Epidermal melanocyte (primary cell): ENCODE measurements at regions not wholly inside any gene's neighbourhood (a gene's known extent, or its start where the extent isn't known, plus 50 kb on each side); places are given as distances from the start of the nearest gene placed in this dataset.
"Not testable (repeated sequence)": the region's sequence is repeated elsewhere in the genome, so short reads cannot be mapped to it uniquely, and the experiment has no call there.

Source experiments
- DNase-seq: peaks from one replicate; pipeline ENCODE4 v3.0.0; 2011; ENCODE audit warnings: low spot score; ENCODE audit not compliant: insufficient read length

- DNase-seq: no peak
These were observed 147.7 kb downstream of the COG6 start for GRCh38 chr13:39803156-39803555.

- DNase-seq: no peak
These were observed 148.4 kb downstream of the COG6 start for GRCh38 chr13:39803851-39804250.

DNA sequence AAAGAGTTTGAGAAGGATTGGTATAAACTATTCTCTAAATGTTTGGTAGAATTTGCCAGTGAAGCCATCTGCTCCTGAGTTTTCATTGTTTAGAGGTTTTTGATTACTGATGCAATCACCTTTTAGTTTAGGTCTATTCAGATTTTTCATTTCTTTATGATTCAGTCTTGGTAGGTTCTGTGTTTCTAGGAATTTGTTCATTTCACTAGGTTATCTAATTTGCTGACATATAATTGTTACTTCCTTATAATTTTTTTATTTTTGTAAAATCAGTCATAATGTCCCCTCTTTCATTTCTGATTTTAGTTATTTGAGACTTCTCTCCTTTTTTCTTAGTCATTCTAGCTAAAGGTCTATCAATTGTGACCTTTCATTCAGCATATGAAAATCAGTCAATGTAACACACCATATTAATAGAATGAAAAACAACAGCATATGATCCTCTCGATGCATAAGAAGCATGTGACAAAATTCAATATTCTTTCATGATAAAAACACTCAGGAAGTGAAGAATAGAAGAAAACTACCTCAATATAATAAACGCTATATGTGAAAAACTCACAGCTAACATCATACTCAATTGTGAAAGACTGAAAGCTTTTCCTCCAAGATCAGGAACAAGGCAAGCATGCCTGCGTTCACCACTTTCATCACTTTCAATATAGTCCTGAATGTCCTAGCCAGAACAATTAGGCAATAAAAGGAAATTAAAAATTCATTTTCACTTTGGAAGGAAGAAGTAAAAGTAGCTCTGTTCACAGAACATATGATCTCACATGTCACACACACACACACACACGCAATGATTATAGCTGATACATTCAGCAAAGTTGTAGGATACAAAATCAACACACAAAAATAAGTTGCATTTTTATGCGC lies 149.1 kb downstream of the COG6 start:
- no peak for DNase-seq

DNA sequence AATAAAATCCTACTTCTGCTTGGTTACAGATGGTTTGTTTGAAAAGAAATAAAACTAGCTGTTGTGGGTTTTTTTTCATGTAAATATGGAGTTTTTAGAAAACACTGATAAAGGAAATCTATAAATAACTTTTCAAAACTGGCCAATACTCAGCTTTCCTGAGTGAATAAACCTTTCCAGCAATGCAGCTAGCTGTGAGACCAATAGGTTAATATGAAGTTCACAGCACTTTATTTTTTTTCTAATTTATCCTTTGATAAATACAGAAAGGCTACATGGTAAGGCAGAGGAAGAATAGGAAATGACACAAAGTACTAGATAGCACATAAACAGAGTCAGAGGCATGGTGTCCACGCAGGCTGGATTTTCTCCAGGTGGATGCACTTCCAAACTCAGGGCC lies 154.0 kb downstream of the COG6 start:
- DNase-seq: no peak

GRCh38 chr13:39810091-39810877 lies 154.8 kb downstream of the COG6 start:
- DNase-seq: no peak

DNA sequence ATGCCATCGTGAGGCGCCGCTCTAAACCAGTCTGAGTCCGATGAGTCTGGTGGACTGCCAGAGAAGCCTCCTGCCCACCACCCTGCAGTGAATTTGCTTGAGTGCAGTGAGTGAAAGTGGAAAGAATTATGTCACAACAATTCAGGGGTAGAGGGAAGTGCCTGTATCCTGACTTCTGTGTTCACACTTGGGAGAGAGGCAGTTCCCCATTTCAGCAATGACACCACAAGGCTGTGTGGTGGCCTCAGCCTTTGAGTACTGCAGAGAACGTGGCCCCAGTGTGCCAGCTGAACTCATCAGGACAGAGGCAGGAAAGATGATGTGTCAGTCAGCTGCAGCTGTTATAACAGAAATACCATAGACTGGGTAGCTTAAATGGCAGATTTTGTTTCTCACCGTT lies 155.6 kb downstream of the COG6 start:
- DNase-seq: no peak

DNA sequence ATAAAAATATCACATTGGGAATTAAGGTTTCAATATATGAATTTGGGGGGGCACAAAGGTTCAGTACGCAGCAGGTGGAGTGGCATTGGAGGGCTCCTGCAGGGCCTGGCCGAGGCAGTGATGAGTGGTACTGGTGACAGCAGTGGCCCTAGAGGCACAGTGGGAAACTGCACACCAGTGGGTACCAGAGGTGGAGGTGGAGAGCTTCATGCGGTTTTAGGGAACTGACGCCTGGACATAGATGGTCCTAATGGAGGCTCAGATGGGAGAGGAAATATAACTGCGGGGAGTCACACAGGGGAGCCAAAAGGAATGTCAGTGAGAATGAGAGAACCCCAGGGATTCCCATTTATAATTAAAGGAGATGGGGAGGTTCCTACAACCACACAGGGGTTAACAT lies 156.2 kb downstream of the COG6 start:
- no peak for DNase-seq

- no peak for DNase-seq
These were observed 160.1 kb downstream of the COG6 start for GRCh38 chr13:39815345-39816111.

GRCh38 chr13:39816936-39817335 lies 161.5 kb downstream of the COG6 start:
- DNase-seq: no peak

- no peak for DNase-seq
These were observed 163.5 kb downstream of the COG6 start for GRCh38 chr13:39818953-39819352.

- no peak for DNase-seq
These were observed 165.1 kb downstream of the COG6 start for GRCh38 chr13:39820606-39821005.

DNA sequence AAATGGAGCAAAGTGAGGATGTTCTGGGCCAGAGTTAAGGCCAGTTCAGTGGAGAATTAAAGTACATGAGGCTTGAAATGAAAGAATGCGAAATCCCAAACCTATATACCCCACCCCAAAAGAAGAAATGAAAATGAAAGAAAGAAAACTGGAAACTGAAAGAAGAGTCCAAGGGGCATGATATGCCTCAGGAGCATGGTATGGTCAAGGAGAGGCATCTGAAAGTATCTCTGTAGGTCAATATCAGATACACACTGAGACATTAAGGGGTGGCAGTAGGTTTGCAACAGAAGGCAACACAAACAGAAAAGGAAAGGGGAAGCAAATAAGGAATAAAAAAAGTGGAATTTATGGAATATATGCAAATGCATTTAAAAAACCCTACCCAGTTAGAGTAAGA lies 166.5 kb downstream of the COG6 start:
- DNase-seq: no peak

- DNase-seq: no peak
These were observed 167.0 kb downstream of the COG6 start for GRCh38 chr13:39822437-39822836.

DNA sequence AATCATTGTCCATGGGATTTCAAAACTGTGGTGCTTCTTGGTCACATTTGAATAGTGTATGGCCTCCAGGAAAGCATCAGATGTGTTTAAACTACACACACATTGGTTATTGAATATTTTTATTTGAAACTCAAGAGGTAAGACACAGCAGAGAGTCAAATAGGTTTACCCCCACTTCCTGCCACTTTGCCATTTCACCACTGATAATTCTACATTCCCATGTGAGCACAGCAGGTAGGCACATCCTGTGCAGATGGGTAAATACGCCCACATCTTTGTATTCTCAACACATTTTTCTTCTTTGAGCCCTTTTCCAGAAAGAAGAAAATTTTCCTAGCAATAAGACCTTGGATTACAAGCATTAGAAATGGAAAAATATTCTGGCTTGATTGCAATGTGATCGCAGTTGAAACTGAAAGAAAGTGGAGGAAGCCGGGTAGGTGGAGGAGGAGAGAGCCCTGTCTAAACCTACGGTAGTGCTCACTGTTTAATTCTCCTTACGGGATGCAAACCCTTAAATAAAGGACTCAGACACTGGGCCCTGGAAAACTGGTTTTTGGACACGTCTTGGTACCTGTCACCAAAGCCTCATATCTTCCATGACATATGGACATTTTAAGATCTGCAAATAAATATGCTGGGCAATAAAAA lies 167.7 kb downstream of the COG6 start:
- no peak for DNase-seq

GRCh38 chr13:39825886-39826285 lies 170.4 kb downstream of the COG6 start:
- no peak for DNase-seq

GRCh38 chr13:39835253-39835652 lies 179.8 kb downstream of the COG6 start:
- DNase-seq: no peak

DNA sequence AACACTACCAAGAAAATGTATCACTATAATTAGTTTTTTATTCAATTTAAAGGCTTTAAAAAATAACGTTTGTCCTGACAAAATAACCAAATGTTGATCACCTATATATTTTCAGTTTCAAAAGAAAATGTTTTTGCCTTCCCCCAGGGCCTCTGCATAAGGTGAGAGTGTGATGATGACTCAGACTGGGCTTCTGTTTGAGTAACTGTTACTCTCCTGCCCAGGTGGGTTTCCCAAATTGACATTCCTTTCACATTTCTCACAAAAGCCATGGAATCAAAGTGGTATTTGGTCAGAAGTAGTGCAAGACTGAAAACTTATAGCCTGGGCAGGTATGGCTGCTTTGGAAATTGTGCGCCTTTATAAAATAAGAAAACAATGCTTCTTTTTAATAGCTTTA lies 180.6 kb downstream of the COG6 start:
- no peak for DNase-seq

DNA sequence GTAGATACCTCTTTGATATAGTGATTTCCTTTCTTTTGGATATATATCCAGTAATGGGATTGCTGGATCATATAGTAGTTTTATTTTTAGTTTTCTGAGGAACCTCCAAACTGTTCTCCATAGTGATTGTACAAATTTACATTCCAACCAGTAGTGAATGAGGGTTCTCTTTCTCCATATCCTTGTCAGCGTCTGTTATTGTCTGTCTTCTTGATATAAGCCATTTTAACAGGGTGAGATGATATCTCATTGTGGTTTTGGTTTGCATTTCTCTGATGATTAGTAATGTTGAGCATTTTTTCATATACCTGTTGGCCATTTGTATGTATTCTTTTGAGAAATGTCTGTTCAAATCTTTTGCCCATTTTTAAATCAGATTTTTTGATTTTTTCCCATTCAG lies 182.4 kb downstream of the COG6 start:
- DNase-seq: not testable (repeated sequence)

GRCh38 chr13:39840201-39840600 lies 184.7 kb downstream of the COG6 start:
- DNase-seq: no peak

GRCh38 chr13:39847336-39847735 lies 191.9 kb downstream of the COG6 start:
- no peak for DNase-seq

- no peak for DNase-seq
These were observed 199.8 kb downstream of the COG6 start for GRCh38 chr13:39855236-39855635.
